ENCODE measurements at regions not wholly inside any gene's neighbourhood (a gene's known extent, or its start where the extent isn't known, plus 50 kb on each side); places are given as distances from the start of the nearest gene placed in this dataset.

GRCh38 chr5:24232041-24232440 is 412.7 kb downstream of the CDH10 start:
- TF ChIP-seq CTCF (conservative IDR thresholded peaks at IDR 0.05; ENCODE audit: low read length) = no peak
- TF ChIP-seq EZH2phosphoT487 (IDR thresholded peaks at IDR 0.05; ENCODE audit: borderline replicate concordance) = no peak

Data from Loucy (cell line).